ENCODE measurements at regions not wholly inside any gene's neighbourhood (a gene's known extent, or its start where the extent isn't known, plus 50 kb on each side); places are given as distances from the start of the nearest gene placed in this dataset.

DNA sequence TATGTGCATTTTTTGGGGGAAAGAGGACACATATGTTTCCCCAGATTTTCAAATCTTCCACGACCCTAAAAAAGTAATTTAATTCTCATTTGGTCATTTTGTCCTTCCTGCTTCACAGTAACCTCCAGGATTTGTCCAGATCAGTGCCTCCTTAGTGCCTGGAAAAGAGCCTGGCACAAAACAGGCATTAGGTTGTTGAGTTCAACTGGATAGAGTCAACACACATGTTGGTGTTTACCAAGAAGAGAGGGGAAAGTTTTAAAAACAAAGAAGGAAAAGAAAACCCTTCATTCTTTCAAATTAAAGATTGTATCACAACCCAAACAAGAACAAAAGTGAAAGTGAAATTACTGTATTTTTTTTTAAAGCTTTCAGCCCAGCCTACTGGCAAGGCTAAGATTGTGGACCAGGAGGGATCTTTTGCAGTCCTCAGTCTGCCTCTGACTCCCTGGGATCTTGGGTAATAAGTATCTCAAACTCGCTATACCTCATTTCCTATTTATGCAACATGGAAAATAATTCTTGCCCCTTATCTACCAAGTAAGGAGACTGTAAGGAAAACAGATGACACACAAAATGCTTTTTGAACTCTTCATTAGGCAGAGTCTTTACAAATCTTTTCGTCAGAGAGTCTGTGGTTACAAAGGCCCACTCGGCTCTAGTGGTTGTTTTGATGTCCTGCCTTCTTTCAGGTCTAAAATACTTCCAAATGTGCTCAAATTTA lies 57.8 kb downstream of the ZNF281 start:
- ChIA-PET POLR2A (interaction anchor here (0.7 kb wide), 1 partner anchor 37 kb away, joined by 3 read pairs; no protein-coding TSS in a partner anchor), CTCF (ENCODE audit: low intra/inter-chr PET ratio) (no interaction called here)
- ATAC-seq (no peak), FAIRE-seq (no peak), DNase-seq (ENCODE audit: extremely low read depth in 1 of 4, low spot score in 3 of 4) (no peak)
- Histone ChIP-seq H3K9me1 (ENCODE audit: control insufficient read depth, insufficient read depth, low read length) (no peaks in the 10 kb centered on the region), H3K36me3 (ENCODE audit: control insufficient read depth, insufficient read depth, low read length) (no peaks in the 10 kb centered on the region), H3K4me2 (ENCODE audit: insufficient read depth, low read length) (no peak overlapping the region), H3K4me3 (no peak overlapping the region), H3K9me3 (replicated peaks; ENCODE audit: control insufficient read depth, insufficient read depth, low read depth, low read length) (no peaks in the 10 kb centered on the region), H3K4me1 (replicated peaks in 1 of 2; ENCODE audit: control insufficient read depth in 2 of 2, insufficient read depth in 2 of 2, low read length in 2 of 2) (no peaks in the 10 kb centered on the region), H3K27ac (ENCODE audit: extremely low read depth, low read depth, low read length) (no peak overlapping the region), H4K20me1 (replicated peaks; ENCODE audit: control insufficient read depth, insufficient read depth, low read length) (no peaks in the 10 kb centered on the region), H3K27me3 (ENCODE audit: control insufficient read depth in 2 of 2, insufficient read depth in 2 of 2, low read length in 2 of 2) (peaks cover 12 to 26% of the 10 kb centered on the region in 2 experiments), H3K79me2 (ENCODE audit: control insufficient read depth, insufficient read depth, low read length) (no peaks in the 10 kb centered on the region), H3K9ac (ENCODE audit: insufficient read depth in 1 of 2, low read depth in 2 of 2, low read length in 2 of 2) (no peak overlapping the region), H2AFZ (ENCODE audit: low read depth, low read length) (no peak overlapping the region)
- in situ Hi-C loops (cut with MboI) (no loop called here), intact Hi-C loops (cut with micrococcal nuclease) (no loop called here)
- no TSS peak for BruUV-seq (replicated peaks)
- no peak for TF ChIP-seq MYBL2 (IDR thresholded peaks at IDR 0.05; ENCODE audit: low read depth)
- TF ChIP-seq MYBL2 (CRISPR knock-in tag; IDR thresholded peaks at IDR 0.05; ENCODE audit: borderline replicate concordance) = no peak
- no peak for TF ChIP-seq CEBPG (CRISPR knock-in tag; IDR thresholded peaks at IDR 0.05)
- TF ChIP-seq CEBPG (tag; conservative IDR thresholded peaks at IDR 0.05 in 1 of 2, IDR thresholded peaks at IDR 0.05 in 1 of 2) = 0 out of 4 replicates have a peak, but pooled peaks of 1 of the 2 experiments have one; percentile 14
- WGBS (ENCODE audit: insufficient coverage, low coverage, missing lambda C conversion rate) = 0% methylated on average over 4 of the region's 4 CpGs

DNA sequence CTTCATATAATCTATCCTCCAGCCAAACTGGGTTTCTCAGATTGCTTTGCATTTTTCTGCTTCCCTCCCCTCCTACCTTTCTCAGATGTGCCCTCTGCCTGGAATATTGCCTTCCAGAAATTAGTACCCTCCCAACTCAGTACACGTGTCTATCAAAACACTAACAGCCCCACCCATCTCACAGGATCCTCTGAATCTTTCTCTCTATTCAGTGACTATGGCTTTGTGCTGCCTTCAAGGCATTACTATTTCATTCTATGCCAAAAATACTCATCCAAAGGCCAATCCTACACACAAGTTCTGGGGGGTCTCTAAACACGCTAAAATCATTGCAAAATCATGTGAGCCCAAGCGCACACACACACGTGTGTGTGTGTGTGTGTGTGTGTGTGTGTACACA lies 58.4 kb downstream of the ZNF281 start:
- 0% methylated on average over 4 of the region's 4 CpGs for WGBS (ENCODE audit: insufficient coverage, low coverage, missing lambda C conversion rate)
- H3K9ac ChIP-seq (ENCODE audit: insufficient read depth in 1 of 2, low read depth in 2 of 2, low read length in 2 of 2) = no peak overlapping the region

More for the DNA sequence above, 58.4 kb downstream of the ZNF281 start:
- Histone ChIP-seq H3K27ac (ENCODE audit: extremely low read depth, low read depth, low read length) (no peak overlapping the region), H3K4me2 (ENCODE audit: insufficient read depth, low read length) (no peak overlapping the region), H3K4me1 (replicated peaks in 1 of 2; ENCODE audit: control insufficient read depth in 2 of 2, insufficient read depth in 2 of 2, low read length in 2 of 2) (no peaks in the 10 kb centered on the region), H4K20me1 (replicated peaks; ENCODE audit: control insufficient read depth, insufficient read depth, low read length) (no peaks in the 10 kb centered on the region), H3K4me3 (no peak overlapping the region), H3K9me3 (replicated peaks; ENCODE audit: control insufficient read depth, insufficient read depth, low read depth, low read length) (no peaks in the 10 kb centered on the region), H3K36me3 (ENCODE audit: control insufficient read depth, insufficient read depth, low read length) (no peaks in the 10 kb centered on the region), H2AFZ (ENCODE audit: low read depth, low read length) (no peak overlapping the region), H3K79me2 (ENCODE audit: control insufficient read depth, insufficient read depth, low read length) (no peaks in the 10 kb centered on the region), H3K27me3 (ENCODE audit: control insufficient read depth in 2 of 2, insufficient read depth in 2 of 2, low read length in 2 of 2) (peaks cover 12 to 26% of the 10 kb centered on the region in 2 experiments), H3K9me1 (ENCODE audit: control insufficient read depth, insufficient read depth, low read length) (no peaks in the 10 kb centered on the region)
- ATAC-seq (no peak), DNase-seq (ENCODE audit: extremely low read depth in 1 of 4, low spot score in 3 of 4) (no peak), FAIRE-seq (no peak)
- CTCF ChIA-PET (ENCODE audit: low intra/inter-chr PET ratio) = no interaction called here
- intact Hi-C loops (cut with micrococcal nuclease) (no loop called here), in situ Hi-C loops (cut with MboI) (no loop called here)
- no TSS peak for BruUV-seq (replicated peaks)
- TF ChIP-seq POLR2A (conservative IDR thresholded peaks at IDR 0.05) = no peak
- TF ChIP-seq, protein P1, sequence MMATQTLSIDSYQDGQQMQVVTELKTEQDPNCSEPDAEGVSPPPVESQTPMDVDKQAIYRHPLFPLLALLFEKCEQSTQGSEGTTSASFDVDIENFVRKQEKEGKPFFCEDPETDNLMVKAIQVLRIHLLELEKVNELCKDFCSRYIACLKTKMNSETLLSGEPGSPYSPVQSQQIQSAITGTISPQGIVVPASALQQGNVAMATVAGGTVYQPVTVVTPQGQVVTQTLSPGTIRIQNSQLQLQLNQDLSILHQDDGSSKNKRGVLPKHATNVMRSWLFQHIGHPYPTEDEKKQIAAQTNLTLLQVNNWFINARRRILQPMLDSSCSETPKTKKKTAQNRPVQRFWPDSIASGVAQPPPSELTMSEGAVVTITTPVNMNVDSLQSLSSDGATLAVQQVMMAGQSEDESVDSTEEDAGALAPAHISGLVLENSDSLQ (IDR thresholded peaks at IDR 0.05) = 0 out of 2 replicates have a peak, but pooled peaks have one; percentile 12
- POLR2A ChIA-PET = interaction anchor here (0.7 kb wide), 1 partner anchor 36 kb away, joined by 3 read pairs; no protein-coding TSS in a partner anchor
